Smooth muscle cell (in vitro differentiated cells): ENCODE measurements at regions not wholly inside any gene's neighbourhood (a gene's known extent, or its start where the extent isn't known, plus 50 kb on each side); places are given as distances from the start of the nearest gene placed in this dataset.

Experiments
- DNase-seq: peaks from one replicate; lab custom pipeline; 2025; ENCODE audit not compliant: unreplicated experiment; lab: John Stamatoyannopoulos, UW
- H2AFZ ChIP-seq: fragments of 200-600 bp; sonication (generic); 2 replicates; pipeline ENCODE4 v1.6.0; 2016; ENCODE audit warnings: antibody characterized with exemption, low read depth, mild to moderate bottlenecking
- H3F3A ChIP-seq: fragments of 200-600 bp; sonication (generic); 2 replicates; pipeline ENCODE4 v1.6.0; 2017; ENCODE audit warnings: antibody characterized with exemption, low read depth
- H3K27ac ChIP-seq: fragments of 200-600 bp; sonication (generic); 2 replicates; pipeline ENCODE4 v1.5.1; 2016; ENCODE audit warnings: low read depth, mild to moderate bottlenecking
- H3K27me3 ChIP-seq: fragments of 200-600 bp; sonication (generic); 2 replicates; pipeline ENCODE4 v1.6.1; 2016; ENCODE audit warnings: low read depth, mild to moderate bottlenecking
- H3K36me3 ChIP-seq: fragments of 200-600 bp; sonication (generic); 2 replicates; pipeline ENCODE4 v1.5.1; 2016; ENCODE audit warnings: low read depth
- H3K4me1 ChIP-seq: fragments of 200-600 bp; sonication (generic); 2 replicates; pipeline ENCODE4 v1.5.1; 2016; ENCODE audit warnings: low read depth
- H3K4me2 ChIP-seq: fragments of 200-600 bp; sonication (generic); 2 replicates; pipeline ENCODE4 v1.6.0; 2016; ENCODE audit warnings: mild to moderate bottlenecking
- H3K4me3 ChIP-seq: fragments of 200-600 bp; sonication (generic); 2 replicates; pipeline ENCODE4 v1.5.1; 2016; ENCODE audit warnings: mild to moderate bottlenecking
- H3K79me2 ChIP-seq: fragments of 200-600 bp; sonication (generic); 2 replicates; pipeline ENCODE4 v1.6.0; 2016; ENCODE audit warnings: low read depth, mild to moderate bottlenecking
- H3K9ac ChIP-seq: fragments of 200-600 bp; sonication (generic); 2 replicates; pipeline ENCODE4 v1.6.0; 2016; ENCODE audit warnings: low read depth
- H3K9me3 ChIP-seq: fragments of 200-600 bp; sonication (generic); replicated peaks from 2 replicates; pipeline ENCODE4 v1.5.1; 2016; ENCODE audit warnings: low read depth
- H4K20me1 ChIP-seq: fragments of 200-600 bp; sonication (generic); 2 replicates; pipeline ENCODE4 v1.6.0; 2016; ENCODE audit warnings: low read depth
- WGBS: methylation state at CpG from one replicate; pipeline ENCODE4 v1.1.7; 2016; ENCODE audit warnings: low lambda C conversion rate; 5-methylcytosine and 5-hydroxymethylcytosine counted together
- TF ChIP-seq, protein P1 (sequence below): fragments of 200-600 bp; sonication (generic); IDR thresholded peaks from 2 replicates; pipeline ENCODE4 v1.5.1; 2017; ENCODE audit warnings: borderline replicate concordance, mild to moderate bottlenecking, antibody characterized with exemption; ENCODE audit not compliant: insufficient read depth, poor library complexity, severe bottlenecking

GRCh38 chr2:38215993-38216392, 140.0 kb upstream of the CYP1B1 start:
- TF ChIP-seq, protein P1, sequence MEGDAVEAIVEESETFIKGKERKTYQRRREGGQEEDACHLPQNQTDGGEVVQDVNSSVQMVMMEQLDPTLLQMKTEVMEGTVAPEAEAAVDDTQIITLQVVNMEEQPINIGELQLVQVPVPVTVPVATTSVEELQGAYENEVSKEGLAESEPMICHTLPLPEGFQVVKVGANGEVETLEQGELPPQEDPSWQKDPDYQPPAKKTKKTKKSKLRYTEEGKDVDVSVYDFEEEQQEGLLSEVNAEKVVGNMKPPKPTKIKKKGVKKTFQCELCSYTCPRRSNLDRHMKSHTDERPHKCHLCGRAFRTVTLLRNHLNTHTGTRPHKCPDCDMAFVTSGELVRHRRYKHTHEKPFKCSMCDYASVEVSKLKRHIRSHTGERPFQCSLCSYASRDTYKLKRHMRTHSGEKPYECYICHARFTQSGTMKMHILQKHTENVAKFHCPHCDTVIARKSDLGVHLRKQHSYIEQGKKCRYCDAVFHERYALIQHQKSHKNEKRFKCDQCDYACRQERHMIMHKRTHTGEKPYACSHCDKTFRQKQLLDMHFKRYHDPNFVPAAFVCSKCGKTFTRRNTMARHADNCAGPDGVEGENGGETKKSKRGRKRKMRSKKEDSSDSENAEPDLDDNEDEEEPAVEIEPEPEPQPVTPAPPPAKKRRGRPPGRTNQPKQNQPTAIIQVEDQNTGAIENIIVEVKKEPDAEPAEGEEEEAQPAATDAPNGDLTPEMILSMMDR = no peak
- H3K9me3 ChIP-seq = no peaks in the 10 kb centered on the region
- no peaks in the 10 kb centered on the region for H4K20me1 ChIP-seq
- H2AFZ ChIP-seq = no peak overlapping the region
- no peaks in the 10 kb centered on the region for H3K79me2 ChIP-seq
- no peak overlapping the region for H3K4me2 ChIP-seq
- no peak overlapping the region for H3K9ac ChIP-seq
- H3K27ac ChIP-seq = no peak overlapping the region
- no peaks in the 10 kb centered on the region for H3K4me1 ChIP-seq
- H3K36me3 ChIP-seq = no peaks in the 10 kb centered on the region
- no peaks in the 10 kb centered on the region for H3K27me3 ChIP-seq
- no peak for DNase-seq
- no peaks in the 10 kb centered on the region for H3F3A ChIP-seq
- no peak overlapping the region for H3K4me3 ChIP-seq

DNA sequence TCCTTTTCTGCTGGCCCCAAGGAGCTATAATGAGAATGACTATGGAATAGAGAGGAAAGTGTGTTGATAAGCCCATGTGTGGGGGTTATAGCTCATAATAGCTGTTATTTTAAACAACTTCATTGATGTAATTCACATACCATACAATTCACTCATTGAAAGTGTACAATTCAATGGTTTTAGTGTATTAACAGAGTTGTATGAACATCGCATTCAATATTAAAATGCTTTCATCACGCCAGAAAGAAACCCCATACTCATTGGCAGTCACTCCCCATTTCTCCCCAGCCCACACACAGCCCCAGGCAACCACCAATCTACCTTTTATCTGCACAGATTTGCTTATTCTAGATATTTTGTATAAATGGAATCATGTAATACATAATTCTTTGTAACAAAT, 139.6 kb upstream of the CYP1B1 start:
- Histone ChIP-seq H3F3A (no peaks in the 10 kb centered on the region), H3K27me3 (no peaks in the 10 kb centered on the region), H3K36me3 (no peaks in the 10 kb centered on the region), H3K4me1 (no peaks in the 10 kb centered on the region), H3K79me2 (no peaks in the 10 kb centered on the region), H3K4me2 (no peak overlapping the region), H3K9ac (no peak overlapping the region), H3K9me3 (no peaks in the 10 kb centered on the region), H3K27ac (no peak overlapping the region), H3K4me3 (no peak overlapping the region), H4K20me1 (no peaks in the 10 kb centered on the region), H2AFZ (no peak overlapping the region)
- 98% methylated on average over 2 of the region's 2 CpGs for WGBS
- DNase-seq = no peak
- TF ChIP-seq, protein P1 = no peak

DNA sequence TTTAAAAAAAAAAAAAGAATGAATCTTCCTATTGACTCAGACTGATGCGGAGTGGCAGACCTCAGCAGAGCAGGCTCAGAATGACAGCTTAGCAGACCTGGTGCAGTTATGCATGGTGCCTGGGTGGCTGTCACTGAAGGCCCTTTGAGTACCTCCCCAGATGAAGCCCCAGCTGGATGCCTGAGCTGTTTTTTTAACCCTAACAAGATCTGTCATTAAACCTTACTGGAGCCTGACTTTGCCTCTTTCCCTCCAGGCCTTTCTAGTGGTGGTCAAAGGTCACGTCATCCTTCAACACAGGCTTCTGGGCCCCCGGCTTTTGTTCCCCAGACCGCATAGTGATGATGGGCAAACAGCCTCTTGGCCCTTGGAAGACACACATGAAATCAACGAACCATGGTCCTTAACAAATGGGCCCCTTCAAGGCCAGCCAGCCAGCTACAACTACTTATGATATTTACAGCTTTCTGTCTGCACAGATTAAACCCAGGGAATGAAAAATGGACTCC, 138.3 kb upstream of the CYP1B1 start:
- no peak overlapping the region for H3K9ac ChIP-seq
- H3K4me1 ChIP-seq = no peaks in the 10 kb centered on the region
- H3K27me3 ChIP-seq = no peaks in the 10 kb centered on the region
- no peaks in the 10 kb centered on the region for H3K79me2 ChIP-seq
- TF ChIP-seq, protein P1 = no peak
- no peak overlapping the region for H3K4me2 ChIP-seq
- no peak overlapping the region for H3K4me3 ChIP-seq
- 65% methylated on average over 5 of the region's 5 CpGs for WGBS
- no peak overlapping the region for H2AFZ ChIP-seq
- no peaks in the 10 kb centered on the region for H3K9me3 ChIP-seq
- H3F3A ChIP-seq = no peaks in the 10 kb centered on the region
- no peak for DNase-seq
- no peaks in the 10 kb centered on the region for H3K36me3 ChIP-seq
- no peaks in the 10 kb centered on the region for H4K20me1 ChIP-seq
- no peak overlapping the region for H3K27ac ChIP-seq

- DNase-seq = no peak
- Histone ChIP-seq H4K20me1 (no peaks in the 10 kb centered on the region), H2AFZ (no peak overlapping the region), H3K4me3 (no peak overlapping the region), H3K9me3 (no peaks in the 10 kb centered on the region), H3K36me3 (no peaks in the 10 kb centered on the region), H3F3A (no peaks in the 10 kb centered on the region), H3K4me1 (no peaks in the 10 kb centered on the region), H3K27me3 (no peaks in the 10 kb centered on the region), H3K9ac (no peak overlapping the region), H3K27ac (no peak overlapping the region), H3K79me2 (no peaks in the 10 kb centered on the region), H3K4me2 (no peak overlapping the region)
- TF ChIP-seq, protein P1 = no peak
- WGBS = 89% methylated on average over 4 of the region's 4 CpGs
These were observed 137.7 kb upstream of the CYP1B1 start for GRCh38 chr2:38213619-38214167.
